GM23338 (cell line): ENCODE measurements at regions not wholly inside any gene's neighbourhood (a gene's known extent, or its start where the extent isn't known, plus 50 kb on each side); places are given as distances from the start of the nearest gene placed in this dataset.

ENCODE experiments used
- ATAC-seq: fragments of 200-7000 bp; cut with Tn5 transposase; 3 replicates; pipeline ENCODE4 v1.9.1; 2020
- DNase-seq: peaks from one replicate; pipeline ENCODE4 v3.0.0-alpha.2; 2015; ENCODE audit warnings: low spot score
- H2AFZ ChIP-seq: fragments of 200-600 bp; sonication (generic); 2 replicates; pipeline ENCODE4 v1.8.0; 2016; ENCODE audit warnings: antibody characterized with exemption, mild to moderate bottlenecking, moderate library complexity
- H3F3A ChIP-seq: fragments of 200-600 bp; sonication (generic); replicated peaks from 2 replicates; pipeline ENCODE4 v1.8.0; 2017; ENCODE audit warnings: antibody characterized with exemption, mixed run types, low read depth
- H3K27ac ChIP-seq: fragments of 200-600 bp; sonication (generic); 2 replicates; pipeline ENCODE4 v1.6.1; 2016; ENCODE audit warnings: low read depth
- H3K27me3 ChIP-seq: fragments of 200-600 bp; sonication (generic); 2 replicates; pipeline ENCODE4 v1.8.0; 2016; ENCODE audit warnings: mild to moderate bottlenecking, mixed run types, moderate library complexity; ENCODE audit not compliant: insufficient read depth
- H3K36me3 ChIP-seq: fragments of 200-600 bp; sonication (generic); 2 replicates; pipeline ENCODE4 v1.8.0; 2016; ENCODE audit warnings: mild to moderate bottlenecking; ENCODE audit not compliant: insufficient read depth
- H3K4me1 ChIP-seq: fragments of 200-600 bp; sonication (generic); 2 replicates; pipeline ENCODE4 v1.8.0; 2016; ENCODE audit warnings: mild to moderate bottlenecking, moderate library complexity; ENCODE audit not compliant: insufficient read depth
- H3K4me2 ChIP-seq: fragments of 200-600 bp; sonication (generic); 2 replicates; pipeline ENCODE4 v1.7.1; 2017; ENCODE audit warnings: mixed run types
- H3K4me3 ChIP-seq: fragments of 200-600 bp; sonication (generic); 2 replicates; pipeline ENCODE4 v1.6.1; 2016; ENCODE audit warnings: mixed run types
- H3K79me2 ChIP-seq: fragments of 200-600 bp; sonication (generic); replicated peaks from 2 replicates; pipeline ENCODE4 v1.8.0; 2017; ENCODE audit warnings: mild to moderate bottlenecking; ENCODE audit not compliant: insufficient read depth
- H3K9me2 ChIP-seq: fragments of 200-600 bp; sonication (generic); 2 replicates; pipeline ENCODE4 v1.8.0; 2017; ENCODE audit not compliant: insufficient read depth
- H4K20me1 ChIP-seq: fragments of 200-600 bp; sonication (generic); replicated peaks from 2 replicates; pipeline ENCODE4 v1.8.0; 2017; ENCODE audit warnings: mild to moderate bottlenecking; ENCODE audit not compliant: insufficient read depth
- H3K27ac Mint-ChIP-seq: 2 replicates; pipeline ENCODE4 v1.8.0; 2020; ENCODE audit warnings: inconsistent platforms, mild to moderate bottlenecking, moderate library complexity, mixed read lengths
- H3K27me3 Mint-ChIP-seq: 3 replicates; pipeline ENCODE4 v1.8.0; 2022; ENCODE audit warnings: low read depth, mild to moderate bottlenecking, moderate library complexity, mixed read lengths, inconsistent platforms; ENCODE audit not compliant: insufficient read depth, poor library complexity
- H3K36me3 Mint-ChIP-seq: 3 replicates; pipeline ENCODE4 v1.8.0; 2021; ENCODE audit warnings: low read depth, mild to moderate bottlenecking, inconsistent platforms, moderate library complexity, mixed read lengths
- H3K4me1 Mint-ChIP-seq: 3 replicates; pipeline ENCODE4 v1.8.0; 2020; ENCODE audit warnings: mild to moderate bottlenecking, inconsistent platforms, mixed read lengths
- H3K4me3 Mint-ChIP-seq: 3 replicates; pipeline ENCODE4 v1.8.0; 2021; ENCODE audit warnings: moderate library complexity, mild to moderate bottlenecking, inconsistent platforms, mixed read lengths
- H3K9me3 Mint-ChIP-seq: 3 replicates; pipeline ENCODE4 v1.8.0; 2020; ENCODE audit warnings: moderate library complexity, mild to moderate bottlenecking, inconsistent platforms, mixed read lengths
- EZH2 ChIP-seq: fragments of 200-600 bp; sonication (generic); IDR thresholded peaks from one replicate; pipeline ENCODE4 v1.8.0; 2017; ENCODE audit warnings: antibody characterized with exemption, mild to moderate bottlenecking, low read depth; ENCODE audit not compliant: unreplicated experiment
- TF ChIP-seq, protein P1 (sequence below): fragments of 250-450 bp; sonication (Bioruptor Pico); IDR thresholded peaks from 2 replicates; pipeline ENCODE4 v1.5.0; 2020; ENCODE audit warnings: mild to moderate bottlenecking, moderate library complexity
- TF ChIP-seq, protein P2 (sequence below), 2 experiments: fragments of 200-600 bp in 1 of 2; sonication (generic) in 1 of 2; conservative IDR thresholded peaks; 2 replicates each; pipeline versions ENCODE4 v1.5.1 to v1.6.1; 2016 to 2017; ENCODE audit warnings: antibody characterized with exemption in 2 of 2, low read depth in 2 of 2, mild to moderate bottlenecking in 2 of 2, moderate library complexity in 1 of 2

GRCh38 chr18:27366151-27366550 lies 181.0 kb upstream of the CHST9 start (continued):
- TF ChIP-seq, protein P1, sequence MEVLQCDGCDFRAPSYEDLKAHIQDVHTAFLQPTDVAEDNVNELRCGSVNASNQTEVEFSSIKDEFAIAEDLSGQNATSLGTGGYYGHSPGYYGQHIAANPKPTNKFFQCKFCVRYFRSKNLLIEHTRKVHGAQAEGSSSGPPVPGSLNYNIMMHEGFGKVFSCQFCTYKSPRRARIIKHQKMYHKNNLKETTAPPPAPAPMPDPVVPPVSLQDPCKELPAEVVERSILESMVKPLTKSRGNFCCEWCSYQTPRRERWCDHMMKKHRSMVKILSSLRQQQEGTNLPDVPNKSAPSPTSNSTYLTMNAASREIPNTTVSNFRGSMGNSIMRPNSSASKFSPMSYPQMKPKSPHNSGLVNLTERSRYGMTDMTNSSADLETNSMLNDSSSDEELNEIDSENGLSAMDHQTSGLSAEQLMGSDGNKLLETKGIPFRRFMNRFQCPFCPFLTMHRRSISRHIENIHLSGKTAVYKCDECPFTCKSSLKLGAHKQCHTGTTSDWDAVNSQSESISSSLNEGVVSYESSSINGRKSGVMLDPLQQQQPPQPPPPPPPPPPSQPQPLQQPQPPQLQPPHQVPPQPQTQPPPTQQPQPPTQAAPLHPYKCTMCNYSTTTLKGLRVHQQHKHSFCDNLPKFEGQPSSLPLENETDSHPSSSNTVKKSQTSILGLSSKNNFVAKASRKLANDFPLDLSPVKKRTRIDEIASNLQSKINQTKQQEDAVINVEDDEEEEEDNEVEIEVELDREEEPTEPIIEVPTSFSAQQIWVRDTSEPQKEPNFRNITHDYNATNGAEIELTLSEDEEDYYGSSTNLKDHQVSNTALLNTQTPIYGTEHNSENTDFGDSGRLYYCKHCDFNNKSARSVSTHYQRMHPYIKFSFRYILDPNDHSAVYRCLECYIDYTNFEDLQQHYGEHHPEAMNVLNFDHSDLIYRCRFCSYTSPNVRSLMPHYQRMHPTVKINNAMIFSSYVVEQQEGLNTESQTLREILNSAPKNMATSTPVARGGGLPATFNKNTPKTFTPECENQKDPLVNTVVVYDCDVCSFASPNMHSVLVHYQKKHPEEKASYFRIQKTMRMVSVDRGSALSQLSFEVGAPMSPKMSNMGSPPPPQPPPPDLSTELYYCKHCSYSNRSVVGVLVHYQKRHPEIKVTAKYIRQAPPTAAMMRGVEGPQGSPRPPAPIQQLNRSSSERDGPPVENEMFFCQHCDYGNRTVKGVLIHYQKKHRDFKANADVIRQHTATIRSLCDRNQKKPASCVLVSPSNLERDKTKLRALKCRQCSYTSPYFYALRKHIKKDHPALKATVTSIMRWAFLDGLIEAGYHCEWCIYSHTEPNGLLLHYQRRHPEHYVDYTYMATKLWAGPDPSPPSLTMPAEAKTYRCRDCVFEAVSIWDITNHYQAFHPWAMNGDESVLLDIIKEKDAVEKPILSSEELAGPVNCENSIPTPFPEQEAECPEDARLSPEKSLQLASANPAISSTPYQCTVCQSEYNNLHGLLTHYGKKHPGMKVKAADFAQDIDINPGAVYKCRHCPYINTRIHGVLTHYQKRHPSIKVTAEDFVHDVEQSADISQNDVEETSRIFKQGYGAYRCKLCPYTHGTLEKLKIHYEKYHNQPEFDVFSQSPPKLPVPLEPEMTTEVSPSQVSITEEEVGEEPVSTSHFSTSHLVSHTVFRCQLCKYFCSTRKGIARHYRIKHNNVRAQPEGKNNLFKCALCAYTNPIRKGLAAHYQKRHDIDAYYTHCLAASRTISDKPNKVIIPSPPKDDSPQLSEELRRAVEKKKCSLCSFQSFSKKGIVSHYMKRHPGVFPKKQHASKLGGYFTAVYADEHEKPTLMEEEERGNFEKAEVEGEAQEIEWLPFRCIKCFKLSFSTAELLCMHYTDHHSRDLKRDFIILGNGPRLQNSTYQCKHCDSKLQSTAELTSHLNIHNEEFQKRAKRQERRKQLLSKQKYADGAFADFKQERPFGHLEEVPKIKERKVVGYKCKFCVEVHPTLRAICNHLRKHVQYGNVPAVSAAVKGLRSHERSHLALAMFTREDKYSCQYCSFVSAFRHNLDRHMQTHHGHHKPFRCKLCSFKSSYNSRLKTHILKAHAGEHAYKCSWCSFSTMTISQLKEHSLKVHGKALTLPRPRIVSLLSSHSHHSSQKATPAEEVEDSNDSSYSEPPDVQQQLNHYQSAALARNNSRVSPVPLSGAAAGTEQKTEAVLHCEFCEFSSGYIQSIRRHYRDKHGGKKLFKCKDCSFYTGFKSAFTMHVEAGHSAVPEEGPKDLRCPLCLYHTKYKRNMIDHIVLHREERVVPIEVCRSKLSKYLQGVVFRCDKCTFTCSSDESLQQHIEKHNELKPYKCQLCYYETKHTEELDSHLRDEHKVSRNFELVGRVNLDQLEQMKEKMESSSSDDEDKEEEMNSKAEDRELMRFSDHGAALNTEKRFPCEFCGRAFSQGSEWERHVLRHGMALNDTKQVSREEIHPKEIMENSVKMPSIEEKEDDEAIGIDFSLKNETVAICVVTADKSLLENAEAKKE (CRISPR knock-in tag): no peak

GRCh38 chr18:27363872-27364271 lies 178.8 kb upstream of the CHST9 start:
- no peaks in the 10 kb centered on the region for H3K9me2 ChIP-seq
- Mint-ChIP-seq H3K4me1 (no peaks in the 10 kb centered on the region), H3K9me3 (no peaks in the 10 kb centered on the region), H3K36me3 (no peaks in the 10 kb centered on the region), H3K4me3 (no peak overlapping the region), H3K27me3 (no peaks in the 10 kb centered on the region), H3K27ac (no peak overlapping the region)
- H3F3A ChIP-seq: no peaks in the 10 kb centered on the region
- no peak overlapping the region for H2AFZ ChIP-seq
- H3K27ac ChIP-seq: no peak overlapping the region
- H3K4me3 ChIP-seq: no peak overlapping the region
- peak; percentile 51; the same call in 2 of the 3 replicates for ATAC-seq
- TF ChIP-seq EZH2: no peak
- TF ChIP-seq, protein P2, sequence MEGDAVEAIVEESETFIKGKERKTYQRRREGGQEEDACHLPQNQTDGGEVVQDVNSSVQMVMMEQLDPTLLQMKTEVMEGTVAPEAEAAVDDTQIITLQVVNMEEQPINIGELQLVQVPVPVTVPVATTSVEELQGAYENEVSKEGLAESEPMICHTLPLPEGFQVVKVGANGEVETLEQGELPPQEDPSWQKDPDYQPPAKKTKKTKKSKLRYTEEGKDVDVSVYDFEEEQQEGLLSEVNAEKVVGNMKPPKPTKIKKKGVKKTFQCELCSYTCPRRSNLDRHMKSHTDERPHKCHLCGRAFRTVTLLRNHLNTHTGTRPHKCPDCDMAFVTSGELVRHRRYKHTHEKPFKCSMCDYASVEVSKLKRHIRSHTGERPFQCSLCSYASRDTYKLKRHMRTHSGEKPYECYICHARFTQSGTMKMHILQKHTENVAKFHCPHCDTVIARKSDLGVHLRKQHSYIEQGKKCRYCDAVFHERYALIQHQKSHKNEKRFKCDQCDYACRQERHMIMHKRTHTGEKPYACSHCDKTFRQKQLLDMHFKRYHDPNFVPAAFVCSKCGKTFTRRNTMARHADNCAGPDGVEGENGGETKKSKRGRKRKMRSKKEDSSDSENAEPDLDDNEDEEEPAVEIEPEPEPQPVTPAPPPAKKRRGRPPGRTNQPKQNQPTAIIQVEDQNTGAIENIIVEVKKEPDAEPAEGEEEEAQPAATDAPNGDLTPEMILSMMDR (conservative IDR thresholded peaks at IDR 0.05; ENCODE audit: low read depth in 2 of 2): peak; percentile 54 to 62
- no peaks in the 10 kb centered on the region for H3K79me2 ChIP-seq
- no peak overlapping the region for H3K4me2 ChIP-seq
- no peaks in the 10 kb centered on the region for H3K27me3 ChIP-seq
- no peaks in the 10 kb centered on the region for H4K20me1 ChIP-seq
- H3K36me3 ChIP-seq: no peaks in the 10 kb centered on the region
- DNase-seq: peak; percentile 46
- no peaks in the 10 kb centered on the region for H3K4me1 ChIP-seq
